ENCODE measurements at regions not wholly inside any gene's neighbourhood (a gene's known extent, or its start where the extent isn't known, plus 50 kb on each side); places are given as distances from the start of the nearest gene placed in this dataset.

- intact Hi-C loops (cut with DNase I; ENCODE audit: low total_unique reads) = no loop called here
- ATAC-seq (no peak), DNase-seq (no peak)
Measured at GRCh38 chr18:56009411-56009810, 421.4 kb upstream of the TCF4 start.

GRCh38 chr18:56003720-56004088 lies 415.7 kb upstream of the TCF4 start:
- H3K27me3 ChIP-seq = no peaks in the 10 kb centered on the region
- in situ Hi-C loops (cut with MboI; ENCODE audit: low sequenced_read_pairs in 4 of 4) = no loop called here
- no peak overlapping the region for H3K27ac ChIP-seq
- no peaks in the 10 kb centered on the region for H3K4me1 ChIP-seq
- no peak for TF ChIP-seq POLR2A (IDR thresholded peaks at IDR 0.05)
- TF ChIP-seq CTCF (IDR thresholded peaks at IDR 0.05 in 4 of 5, conservative IDR thresholded peaks at IDR 0.05 in 1 of 5) = no peak
- H3K4me3 ChIP-seq = no peak overlapping the region
- no peak for DNase-seq
- no peaks in the 10 kb centered on the region for H3K9me3 ChIP-seq
- H3K36me3 ChIP-seq = no peaks in the 10 kb centered on the region
- intact Hi-C loops (cut with DNase I; ENCODE audit: low total_unique reads) = no loop called here
- no peak for ATAC-seq

More at GRCh38 chr18:56009411-56009810, 421.4 kb upstream of the TCF4 start:
- no peaks in the 10 kb centered on the region for H3K27me3 ChIP-seq
- H3K9me3 ChIP-seq = no peaks in the 10 kb centered on the region
- TF ChIP-seq POLR2A (IDR thresholded peaks at IDR 0.05) = no peak
- no peak for TF ChIP-seq CTCF (IDR thresholded peaks at IDR 0.05 in 4 of 5, conservative IDR thresholded peaks at IDR 0.05 in 1 of 5)
- no peaks in the 10 kb centered on the region for H3K36me3 ChIP-seq
- no peak overlapping the region for H3K27ac ChIP-seq
- no peak overlapping the region for H3K4me3 ChIP-seq
- in situ Hi-C loops (cut with MboI; ENCODE audit: low sequenced_read_pairs in 4 of 4) = no loop called here
- no peaks in the 10 kb centered on the region for H3K4me1 ChIP-seq

GRCh38 chr18:56003009-56003719 lies 415.2 kb upstream of the TCF4 start:
- no peak for DNase-seq
- H3K27ac ChIP-seq = no peak overlapping the region
- H3K27me3 ChIP-seq = no peaks in the 10 kb centered on the region
- no peak for ATAC-seq
- in situ Hi-C loops (cut with MboI; ENCODE audit: low sequenced_read_pairs in 4 of 4) = no loop called here
- TF ChIP-seq CTCF (IDR thresholded peaks at IDR 0.05 in 4 of 5, conservative IDR thresholded peaks at IDR 0.05 in 1 of 5) = no peak
- TF ChIP-seq POLR2A (IDR thresholded peaks at IDR 0.05) = no peak
- peaks cover 0 to 2% of the 10 kb centered on the region in 2 donors for H3K4me1 ChIP-seq
- H3K4me3 ChIP-seq = no peak overlapping the region
- no peaks in the 10 kb centered on the region for H3K36me3 ChIP-seq
- no peaks in the 10 kb centered on the region for H3K9me3 ChIP-seq
- intact Hi-C loops (cut with DNase I; ENCODE audit: low total_unique reads) = no loop called here

GRCh38 chr18:56001576-56001975 lies 413.6 kb upstream of the TCF4 start:
- Histone ChIP-seq H3K9me3 (no peaks in the 10 kb centered on the region), H3K36me3 (no peaks in the 10 kb centered on the region), H3K4me1 (peaks cover 0 to 13% of the 10 kb centered on the region in 2 donors), H3K27ac (no peak overlapping the region), H3K27me3 (no peaks in the 10 kb centered on the region), H3K4me3 (no peak overlapping the region)
- ATAC-seq = no peak
- no peak for DNase-seq
- TF ChIP-seq POLR2A (IDR thresholded peaks at IDR 0.05) (no peak), CTCF (IDR thresholded peaks at IDR 0.05 in 4 of 5, conservative IDR thresholded peaks at IDR 0.05 in 1 of 5) (no peak)
- in situ Hi-C loops (cut with MboI; ENCODE audit: low sequenced_read_pairs in 4 of 4) (no loop called here), intact Hi-C loops (cut with DNase I; ENCODE audit: low total_unique reads) (no loop called here)

- Histone ChIP-seq H3K4me1 (peaks cover 0 to 13% of the 10 kb centered on the region in 2 donors), H3K36me3 (no peaks in the 10 kb centered on the region), H3K27me3 (no peaks in the 10 kb centered on the region), H3K9me3 (no peaks in the 10 kb centered on the region), H3K27ac (no peak overlapping the region), H3K4me3 (no peak overlapping the region)
- no peak for ATAC-seq
- no peak for DNase-seq
- in situ Hi-C loops (cut with MboI; ENCODE audit: low sequenced_read_pairs in 4 of 4) = no loop called here
- intact Hi-C loops (cut with DNase I; ENCODE audit: low total_unique reads) = no loop called here
- no peak for TF ChIP-seq POLR2A (IDR thresholded peaks at IDR 0.05)
- no peak for TF ChIP-seq CTCF (IDR thresholded peaks at IDR 0.05 in 4 of 5, conservative IDR thresholded peaks at IDR 0.05 in 1 of 5)
Measured at GRCh38 chr18:56000041-56000440, 412.0 kb upstream of the TCF4 start.

Data from gastrocnemius medialis (tissue), 4 donors.